CD4-positive, alpha-beta T cell (primary cell): ENCODE measurements at regions not wholly inside any gene's neighbourhood (a gene's known extent, or its start where the extent isn't known, plus 50 kb on each side); places are given as distances from the start of the nearest gene placed in this dataset.

Experiments used
- ATAC-seq: fragments of 200-7000 bp; cut with Tn5 transposase; one replicate; pipeline ENCODE4 v1.10.0; 2022; ENCODE audit warnings: mild to moderate bottlenecking; ENCODE audit not compliant: poor library complexity
- CTCF ChIA-PET: fragments of 350-600 bp; sonication (Branson Sonifier 250); formaldehyde crosslinking; loops from one replicate; lab custom pipeline; 2021; ENCODE audit warnings: antibody characterized with exemption, inconsistent platforms; lab: Charles Lee
- POLR2A ChIA-PET: fragments of 350-600 bp; sonication (Branson Sonifier 250); formaldehyde crosslinking; loops from one replicate; lab custom pipeline; 2021; ENCODE audit warnings: antibody characterized with exemption, inconsistent platforms; lab: Charles Lee
- DNase-seq, 14 experiments: peaks; one replicate each; pipeline ENCODE4 v3.0.0-alpha.2; 2013 to 2020; ENCODE audit warnings: mixed read lengths in 2 of 14
- H3K27ac ChIP-seq, 2 donors: one replicate each; pipeline versions ENCODE4 v1.5.1 to v1.7.0; 2013; ENCODE audit warnings: low read length in 2 of 2, low read depth in 1 of 2, mild to moderate bottlenecking in 1 of 2
- H3K27me3 ChIP-seq, 2 experiments: 1 replicate in 1 of 2; 2 replicates in 1 of 2; pipeline versions ENCODE4 v1.6.1 to v1.7.0; 2013; ENCODE audit warnings: low read length in 2 of 2, control low read depth in 1 of 2, mild to moderate bottlenecking in 1 of 2, moderate library complexity in 1 of 2; ENCODE audit not compliant: insufficient read depth in 2 of 2, control insufficient read depth in 1 of 2
- H3K36me3 ChIP-seq: one replicate; pipeline ENCODE4 v1.6.1; 2013; ENCODE audit warnings: low read length, control low read depth; ENCODE audit not compliant: insufficient read depth
- H3K4me1 ChIP-seq: one replicate; pipeline ENCODE4 v1.6.1; 2013; ENCODE audit warnings: low read length, control low read depth; ENCODE audit not compliant: insufficient read depth
- H3K4me3 ChIP-seq: one replicate; pipeline ENCODE4 v1.5.1; 2013; ENCODE audit warnings: mild to moderate bottlenecking, low read length, moderate library complexity
- H3K9me3 ChIP-seq, 2 experiments: 1 replicate in 1 of 2; 2 replicates in 1 of 2; pipeline versions ENCODE4 v1.6.1 to v1.7.0; 2013; ENCODE audit warnings: low read length in 2 of 2, mild to moderate bottlenecking in 2 of 2, control low read depth in 1 of 2, moderate library complexity in 1 of 2; ENCODE audit not compliant: control insufficient read depth in 1 of 2, insufficient read depth in 1 of 2
- H3K27ac Mint-ChIP-seq: one replicate; pipeline ENCODE4 v1.8.0; 2020; ENCODE audit warnings: mixed read lengths
- H3K27me3 Mint-ChIP-seq: one replicate; pipeline ENCODE4 v1.8.0; 2021; ENCODE audit warnings: mixed read lengths
- H3K36me3 Mint-ChIP-seq: one replicate; pipeline ENCODE4 v1.8.0; 2021; ENCODE audit warnings: low read depth, mixed read lengths
- H3K4me1 Mint-ChIP-seq: one replicate; pipeline ENCODE4 v1.8.0; 2021; ENCODE audit warnings: low read depth, mixed read lengths
- H3K4me3 Mint-ChIP-seq: one replicate; pipeline ENCODE4 v1.8.0; 2020; ENCODE audit warnings: mild to moderate bottlenecking, mixed read lengths
- H3K9me3 Mint-ChIP-seq: one replicate; pipeline ENCODE4 v1.8.0; 2020; ENCODE audit warnings: mixed read lengths
- intact Hi-C, 2 experiments: fragments of 100-400 bp; cut with DNase I in 1 of 2; cut with micrococcal nuclease in 1 of 2; formaldehyde crosslinking; loops; one replicate each; pipeline versions ENCODE4 v1.15.1 to v1.9.0; 2023 to 2025; cut with DNase I, micrococcal nuclease
- TF ChIP-seq, protein P1 (sequence below): fragments of 200-600 bp; IDR thresholded peaks from one replicate; pipeline ENCODE4 v1.8.0; 2022; ENCODE audit warnings: antibody characterized with exemption, mild to moderate bottlenecking

DNA sequence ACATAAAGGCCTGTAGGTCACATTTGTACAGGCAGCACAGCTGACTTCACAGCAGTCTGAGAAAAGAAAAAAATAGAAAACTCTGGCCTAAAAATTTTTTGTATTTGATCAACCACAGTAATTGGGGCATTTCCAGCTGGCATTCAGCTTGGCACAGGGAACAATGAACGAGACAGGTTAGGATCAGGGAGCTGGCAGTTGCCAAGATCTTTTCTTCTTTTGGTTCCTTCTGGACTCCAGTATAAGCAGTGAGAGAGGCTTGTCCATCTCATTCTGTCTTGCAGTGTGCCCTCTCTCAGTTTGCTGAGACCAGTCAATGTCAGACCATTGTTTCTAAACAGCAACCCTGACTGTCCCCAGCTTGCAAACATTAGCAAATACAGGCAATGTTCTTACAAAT is 601.1 kb downstream of the TLR4 start:
- no peaks in the 10 kb centered on the region for H3K9me3 ChIP-seq
- POLR2A ChIA-PET, result no interaction called here
- no peak overlapping the region for H3K4me3 Mint-ChIP-seq
- no peak overlapping the region for H3K27ac Mint-ChIP-seq
- no peaks in the 10 kb centered on the region for H3K9me3 Mint-ChIP-seq
- H3K36me3 Mint-ChIP-seq, result no peaks in the 10 kb centered on the region
- H3K27me3 Mint-ChIP-seq, result no peaks in the 10 kb centered on the region
- H3K36me3 ChIP-seq, result no peaks in the 10 kb centered on the region
- no peaks in the 10 kb centered on the region for H3K4me1 Mint-ChIP-seq
- H3K27me3 ChIP-seq, result no peaks in the 10 kb centered on the region
- DNase-seq, result no peak
- H3K27ac ChIP-seq, result no peak overlapping the region
- no peak for ATAC-seq
- CTCF ChIA-PET, result no interaction called here
- no peak overlapping the region for H3K4me3 ChIP-seq
- TF ChIP-seq, protein P1, sequence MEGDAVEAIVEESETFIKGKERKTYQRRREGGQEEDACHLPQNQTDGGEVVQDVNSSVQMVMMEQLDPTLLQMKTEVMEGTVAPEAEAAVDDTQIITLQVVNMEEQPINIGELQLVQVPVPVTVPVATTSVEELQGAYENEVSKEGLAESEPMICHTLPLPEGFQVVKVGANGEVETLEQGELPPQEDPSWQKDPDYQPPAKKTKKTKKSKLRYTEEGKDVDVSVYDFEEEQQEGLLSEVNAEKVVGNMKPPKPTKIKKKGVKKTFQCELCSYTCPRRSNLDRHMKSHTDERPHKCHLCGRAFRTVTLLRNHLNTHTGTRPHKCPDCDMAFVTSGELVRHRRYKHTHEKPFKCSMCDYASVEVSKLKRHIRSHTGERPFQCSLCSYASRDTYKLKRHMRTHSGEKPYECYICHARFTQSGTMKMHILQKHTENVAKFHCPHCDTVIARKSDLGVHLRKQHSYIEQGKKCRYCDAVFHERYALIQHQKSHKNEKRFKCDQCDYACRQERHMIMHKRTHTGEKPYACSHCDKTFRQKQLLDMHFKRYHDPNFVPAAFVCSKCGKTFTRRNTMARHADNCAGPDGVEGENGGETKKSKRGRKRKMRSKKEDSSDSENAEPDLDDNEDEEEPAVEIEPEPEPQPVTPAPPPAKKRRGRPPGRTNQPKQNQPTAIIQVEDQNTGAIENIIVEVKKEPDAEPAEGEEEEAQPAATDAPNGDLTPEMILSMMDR, result no peak
- no peaks in the 10 kb centered on the region for H3K4me1 ChIP-seq
- intact Hi-C loops, result no loop called here

DNA sequence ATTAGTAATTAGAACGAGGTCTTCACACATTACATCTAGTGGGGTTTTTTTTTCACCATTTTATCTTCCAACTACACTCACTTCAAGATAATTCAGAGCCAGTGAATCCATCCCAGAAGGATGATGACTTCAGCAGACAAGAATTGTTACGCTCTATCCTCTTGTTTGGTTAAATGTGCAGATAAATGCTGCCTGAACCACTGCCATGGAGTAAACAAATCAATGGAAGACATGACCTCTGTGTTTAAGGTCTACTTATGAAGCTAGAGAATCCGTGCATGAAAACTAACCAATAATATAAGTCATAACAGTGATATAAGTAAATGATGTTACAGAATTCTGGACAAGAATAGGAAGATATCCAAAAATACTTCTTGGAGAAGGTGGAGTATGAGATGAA is 602.6 kb downstream of the TLR4 start:
- CTCF ChIA-PET, result no interaction called here
- TF ChIP-seq, protein P1, result no peak

DNA sequence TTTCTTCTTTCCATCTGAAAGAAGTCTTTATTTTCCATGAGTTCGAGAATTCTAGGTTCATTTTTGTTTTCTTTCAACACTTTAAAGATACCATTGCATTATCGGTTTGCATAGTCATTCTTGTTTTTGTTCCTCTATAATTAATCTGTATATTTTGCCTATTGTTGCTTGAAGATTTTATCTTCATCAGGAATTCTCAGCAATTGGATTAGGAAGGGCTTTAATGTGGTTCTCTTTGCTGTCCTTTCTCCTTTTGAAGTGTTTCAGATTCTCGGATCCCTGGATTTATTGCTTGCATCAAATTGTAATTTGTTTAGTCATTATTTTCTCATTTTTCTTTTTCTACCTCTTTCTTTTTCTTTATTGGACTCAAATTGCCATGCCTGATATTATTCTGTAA is 609.8 kb downstream of the TLR4 start:
- TF ChIP-seq, protein P1, result no peak
- ATAC-seq (no peak), DNase-seq (no peak)
- Mint-ChIP-seq H3K27me3 (peaks cover 5% of the 10 kb centered on the region), H3K4me1 (no peaks in the 10 kb centered on the region), H3K27ac (no peak overlapping the region), H3K9me3 (no peaks in the 10 kb centered on the region), H3K36me3 (no peaks in the 10 kb centered on the region), H3K4me3 (no peak overlapping the region)
- H3K4me3 ChIP-seq, result no peak overlapping the region
- H3K9me3 ChIP-seq, result no peaks in the 10 kb centered on the region
- intact Hi-C loops, result no loop called here
- no peaks in the 10 kb centered on the region for H3K36me3 ChIP-seq
- ChIA-PET POLR2A (no interaction called here), CTCF (no interaction called here)
- no peaks in the 10 kb centered on the region for H3K27me3 ChIP-seq
- H3K27ac ChIP-seq, result no peak overlapping the region
- no peaks in the 10 kb centered on the region for H3K4me1 ChIP-seq

More for the DNA sequence above, 602.6 kb downstream of the TLR4 start:
- H3K9me3 Mint-ChIP-seq, result no peaks in the 10 kb centered on the region
- Histone ChIP-seq H3K9me3 (no peaks in the 10 kb centered on the region), H3K36me3 (no peaks in the 10 kb centered on the region), H3K4me3 (no peak overlapping the region), H3K27me3 (no peaks in the 10 kb centered on the region), H3K4me1 (no peaks in the 10 kb centered on the region), H3K27ac (no peak overlapping the region)
- H3K36me3 Mint-ChIP-seq, result no peaks in the 10 kb centered on the region
- no peak overlapping the region for H3K27ac Mint-ChIP-seq
- H3K4me1 Mint-ChIP-seq, result no peaks in the 10 kb centered on the region
- DNase-seq (no peak), ATAC-seq (no peak)
- intact Hi-C loops, result no loop called here
- no peaks in the 10 kb centered on the region for H3K27me3 Mint-ChIP-seq
- POLR2A ChIA-PET, result no interaction called here
- H3K4me3 Mint-ChIP-seq, result no peak overlapping the region
